HS-27A (cell line): ENCODE measurements at regions not wholly inside any gene's neighbourhood (a gene's known extent, or its start where the extent isn't known, plus 50 kb on each side); places are given as distances from the start of the nearest gene placed in this dataset.

Experiments
- DNase-seq: peaks from one replicate; pipeline ENCODE4 v3.0.0-alpha.2; 2012; ENCODE audit warnings: low read depth, missing footprints

DNA sequence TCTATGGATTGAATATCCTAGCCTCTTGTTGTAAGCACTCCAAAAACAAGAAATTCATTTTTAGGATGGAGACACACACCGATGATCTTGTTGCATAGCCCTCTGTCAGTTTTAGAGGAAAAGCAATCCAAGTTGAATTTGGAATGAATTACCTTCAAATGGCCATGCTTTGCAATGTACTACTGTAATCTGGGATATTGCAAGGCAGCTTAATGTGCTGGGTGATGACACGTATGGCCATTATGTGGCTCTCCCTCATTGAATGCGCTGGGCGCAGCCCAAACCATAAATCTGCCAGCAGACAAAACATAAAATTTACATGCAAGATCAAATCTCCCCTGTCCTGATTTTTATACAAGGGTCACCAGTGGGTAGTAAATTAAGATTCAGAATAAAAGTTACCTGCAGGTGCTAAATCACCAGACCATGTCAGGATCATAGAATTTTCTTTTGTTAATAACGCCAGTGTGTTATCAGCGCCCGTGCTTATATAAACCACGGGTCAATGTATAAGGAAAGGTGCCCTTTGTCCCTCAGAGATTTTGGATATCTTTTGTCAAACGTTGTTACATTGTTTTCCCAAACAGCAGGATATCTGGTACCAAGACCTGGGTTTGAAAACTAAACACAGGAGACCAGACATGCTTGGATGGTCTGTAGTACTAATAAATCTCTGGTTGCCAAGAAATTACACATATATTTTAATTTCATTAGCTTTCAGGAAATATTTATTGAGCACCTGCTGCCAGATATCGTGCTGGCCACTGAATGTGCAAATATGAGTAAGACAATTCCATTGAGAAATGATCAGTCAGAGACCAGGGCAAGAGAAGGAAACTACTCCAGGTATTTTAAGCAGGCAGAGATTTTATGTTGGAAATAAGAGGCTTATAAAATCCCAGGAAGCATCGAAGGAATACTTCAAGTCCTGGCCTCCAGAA is 237.1 kb downstream of the EBLN2 start:
- DNase-seq = no peak

DNA sequence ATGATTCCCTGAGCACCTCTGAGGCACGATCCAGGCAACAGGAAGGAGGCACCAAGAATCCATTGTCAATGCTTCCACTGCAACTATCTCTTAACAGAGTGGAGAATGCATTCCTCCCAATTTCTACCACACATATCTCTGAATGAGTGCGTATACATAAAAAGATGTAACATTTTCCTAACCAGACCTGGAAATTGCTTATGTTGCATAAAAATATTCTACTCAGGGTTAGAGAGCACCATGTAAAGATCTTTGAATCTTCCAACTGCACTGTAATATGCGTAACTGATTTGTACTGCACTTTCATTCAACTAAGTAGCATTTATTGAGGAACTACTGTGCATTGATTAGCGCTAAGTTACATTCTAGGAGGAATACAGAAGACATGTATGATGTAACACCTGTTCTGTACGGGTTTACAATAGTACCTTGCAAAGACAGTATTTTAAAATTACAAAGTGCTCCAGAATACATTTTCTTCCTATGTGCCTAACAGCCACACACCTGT is 237.8 kb downstream of the EBLN2 start:
- DNase-seq = no peak

DNA sequence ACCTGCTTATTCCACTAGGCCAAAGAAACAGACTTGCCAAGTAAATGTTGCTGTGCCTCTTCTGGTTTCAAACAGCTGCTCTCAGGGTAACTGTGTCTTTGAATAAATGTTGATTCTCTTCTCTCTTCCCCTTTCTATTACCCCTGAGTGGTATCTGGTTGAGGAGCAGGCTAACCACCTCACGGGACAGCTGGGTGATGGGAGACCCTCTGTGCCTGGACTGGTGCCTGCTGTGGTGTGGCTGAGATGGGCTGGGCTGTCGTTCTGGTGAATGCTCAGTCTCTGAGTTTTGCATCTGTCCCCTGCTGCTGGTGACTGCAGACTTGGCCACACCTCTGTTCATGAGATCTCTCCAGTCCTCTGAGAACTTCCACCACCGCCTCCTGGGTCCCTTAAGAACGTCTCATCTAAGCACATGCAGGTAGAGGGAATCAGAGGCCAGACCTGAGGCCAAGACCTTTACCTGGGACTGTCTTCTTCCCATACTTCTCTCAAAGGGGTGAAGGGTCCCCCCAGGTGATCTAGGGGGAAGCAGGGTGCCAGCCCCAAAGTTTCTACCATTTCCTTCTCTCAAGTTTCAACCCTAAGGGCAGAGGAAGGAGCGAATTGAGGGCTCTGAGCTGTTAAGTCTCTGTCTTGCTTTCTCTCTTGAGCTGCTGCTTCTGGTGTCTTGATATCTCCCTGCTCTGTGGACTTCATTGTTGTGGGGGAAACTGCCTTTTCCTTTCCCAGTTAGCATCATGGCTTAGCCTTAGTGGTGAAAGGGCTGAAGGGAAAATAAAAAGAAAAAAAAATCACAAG is 252.9 kb downstream of the EBLN2 start:
- DNase-seq = no peak

DNA sequence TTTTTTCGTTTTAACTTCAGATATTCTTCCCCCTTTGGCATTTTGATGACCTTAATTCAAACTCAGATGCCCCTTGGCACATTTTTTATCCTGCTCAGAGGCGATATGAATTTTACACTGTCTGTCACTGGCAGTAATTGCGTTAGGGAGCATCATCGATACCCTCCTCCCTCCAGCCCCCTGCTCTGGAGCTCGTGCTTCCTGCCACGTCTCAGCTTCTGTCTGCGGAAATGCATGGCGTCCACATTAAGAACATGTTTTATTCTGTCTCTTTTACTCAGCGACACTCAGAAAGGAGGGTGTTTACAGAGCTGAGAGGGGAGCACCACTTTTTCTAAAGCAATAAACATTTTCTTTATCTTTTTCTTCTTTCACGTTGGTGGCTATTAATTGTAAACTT is 254.2 kb downstream of the EBLN2 start:
- DNase-seq = no peak

DNA sequence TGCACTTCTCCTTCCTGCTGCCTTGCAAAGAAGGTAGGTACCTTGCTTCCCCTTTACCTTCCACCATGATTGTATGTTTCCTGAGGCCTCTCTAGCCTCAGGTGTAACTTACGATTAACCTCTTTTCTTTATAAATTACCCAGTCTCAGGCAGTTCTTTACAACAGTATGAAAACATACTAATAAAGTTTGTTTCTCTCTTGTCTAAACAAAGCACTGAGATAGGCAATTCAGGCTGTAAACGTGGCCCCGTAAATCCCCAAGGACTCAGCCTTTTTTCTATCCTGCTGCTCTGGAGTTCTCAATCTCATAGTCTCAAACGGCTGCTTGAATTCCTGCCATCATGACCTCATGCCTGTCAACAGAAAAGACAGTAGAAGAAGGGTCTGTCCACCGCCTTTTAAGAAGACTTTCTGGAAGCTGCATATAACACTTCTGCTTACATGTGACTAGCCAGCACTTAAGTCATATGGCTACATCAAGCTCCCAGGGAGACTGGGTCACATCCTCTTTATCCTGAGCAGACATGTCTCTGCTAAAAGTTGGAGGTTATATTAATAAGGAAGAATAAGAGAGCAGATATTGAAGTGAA is 257.8 kb downstream of the EBLN2 start:
- DNase-seq = no peak

DNA sequence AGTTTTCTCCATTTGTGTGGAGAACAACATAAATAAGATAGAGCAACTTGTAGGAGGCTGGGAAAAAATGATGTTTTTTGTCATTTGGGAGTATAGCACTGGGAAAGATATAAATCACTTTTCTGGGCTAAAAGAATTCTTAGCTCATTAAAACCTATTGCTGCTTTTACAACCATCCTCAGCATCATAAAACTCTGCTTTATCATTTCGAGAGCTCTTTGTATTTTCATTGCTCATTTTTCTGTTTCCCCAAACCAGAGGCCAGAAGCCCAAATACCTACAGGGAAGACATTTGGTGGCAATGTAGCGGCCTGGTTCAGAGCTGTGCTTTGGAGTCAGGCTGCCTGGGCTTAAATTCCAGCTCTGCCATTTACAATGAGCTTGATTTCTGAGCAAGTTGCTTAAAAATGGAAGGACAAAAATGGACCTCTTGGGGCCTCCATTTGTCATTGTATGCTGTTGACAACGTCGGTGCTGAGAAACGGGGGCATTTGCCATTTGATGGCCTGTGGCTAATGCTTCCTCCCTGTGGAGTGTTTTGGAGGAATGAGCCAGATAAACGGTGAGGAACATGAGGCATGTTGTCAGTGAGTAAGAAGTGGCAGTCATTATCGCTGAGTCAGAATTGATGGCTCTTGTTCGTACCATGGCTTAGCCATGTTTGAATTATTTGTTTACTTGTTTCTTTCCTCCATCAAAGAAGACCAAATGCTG is 260.0 kb downstream of the EBLN2 start:
- DNase-seq = no peak

DNA sequence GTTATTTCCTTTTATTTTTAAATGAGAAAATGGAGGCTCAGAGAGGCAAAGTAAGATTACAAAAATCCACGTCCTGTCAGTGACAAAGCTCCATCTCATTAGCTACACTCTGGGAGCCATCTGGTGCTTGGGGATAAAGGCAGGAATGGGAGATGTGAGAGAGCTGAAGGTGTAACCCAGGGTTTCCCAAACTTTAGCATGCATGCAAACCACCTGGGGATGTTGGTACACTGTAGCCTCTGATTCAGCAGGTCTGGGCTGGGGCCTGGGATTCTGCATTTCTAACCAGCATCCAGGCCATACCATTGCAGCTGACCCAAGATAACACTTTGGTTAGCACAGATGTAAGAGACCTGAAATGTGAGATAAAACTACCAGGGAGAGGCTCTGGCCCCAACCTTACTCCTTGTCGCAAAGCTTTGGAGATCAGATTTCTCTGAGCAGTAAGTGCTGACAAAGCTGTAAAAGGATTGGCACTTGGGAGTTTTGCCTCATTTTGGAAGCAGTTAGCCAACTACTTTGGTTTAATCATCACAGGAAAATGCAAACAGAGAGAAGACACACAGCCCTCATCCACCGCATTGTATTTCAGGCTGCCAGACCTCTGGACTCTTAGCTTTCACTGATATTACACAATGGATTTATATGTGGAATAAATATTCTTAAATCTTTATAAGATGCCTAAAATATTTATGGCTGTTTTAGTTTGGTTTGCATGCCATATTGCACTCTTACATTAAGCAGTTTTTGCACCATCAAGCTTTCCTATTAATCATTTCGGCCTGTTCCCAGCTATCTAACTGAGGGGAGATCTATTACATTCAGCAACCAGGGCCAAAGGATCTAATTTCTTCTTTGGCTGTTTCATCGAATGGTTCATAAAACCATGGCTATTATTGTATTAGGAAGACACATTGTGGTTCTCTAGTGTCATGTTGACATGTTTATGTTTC is 263.0 kb downstream of the EBLN2 start:
- no peak for DNase-seq

DNA sequence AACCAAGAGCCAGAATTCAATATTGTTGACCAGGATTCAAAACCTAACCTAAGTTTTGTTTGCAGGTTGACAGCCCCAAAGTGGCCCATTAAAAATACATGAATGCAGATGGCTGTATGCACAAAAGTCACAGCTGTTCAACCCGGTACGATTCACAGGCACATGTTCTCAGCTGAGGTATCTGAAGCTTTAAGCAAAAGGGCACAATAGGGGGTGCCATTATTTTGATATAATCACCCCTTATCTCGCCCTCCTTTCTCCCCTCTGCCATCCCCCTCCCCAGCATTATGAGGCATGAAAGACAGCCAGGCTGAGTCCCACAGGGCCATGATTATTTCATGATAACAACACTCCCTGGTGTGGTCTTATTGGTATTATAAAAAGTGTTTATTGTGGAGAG is 264.9 kb downstream of the EBLN2 start:
- no peak for DNase-seq

DNA sequence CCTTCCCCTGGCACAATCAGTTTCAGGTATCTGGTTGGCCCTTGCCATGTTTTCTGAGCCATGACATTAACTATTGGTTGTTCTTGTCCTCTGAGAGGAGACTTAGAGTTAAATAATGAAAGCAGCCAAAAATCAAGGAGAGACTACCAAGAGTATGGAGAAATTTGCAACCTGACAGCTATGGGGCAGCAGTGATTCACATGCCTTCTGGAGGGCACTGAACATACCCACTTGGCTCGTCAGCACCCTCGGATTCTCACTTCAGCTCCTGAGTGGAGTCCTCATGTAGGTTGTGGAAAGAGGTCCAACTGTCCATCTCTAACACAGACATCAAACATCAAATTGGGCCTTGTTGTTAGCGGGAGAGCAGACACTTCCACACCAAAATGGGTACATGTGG is 265.6 kb downstream of the EBLN2 start:
- DNase-seq = no peak
